Liver (tissue), 7 donors: ENCODE measurements at regions not wholly inside any gene's neighbourhood (a gene's known extent, or its start where the extent isn't known, plus 50 kb on each side); places are given as distances from the start of the nearest gene placed in this dataset.

Experiments used
- DNase-seq: peaks from one replicate; pipeline ENCODE4 v3.0.0-alpha.2; 2017; ENCODE audit warnings: low spot score
- H3K27ac ChIP-seq, 2 donors: one replicate each; pipeline ENCODE4 v1.7.0; 2013; ENCODE audit warnings: inconsistent platforms in 2 of 2, low read length in 2 of 2, control low read depth in 1 of 2, low read depth in 1 of 2, mild to moderate bottlenecking in 1 of 2
- H3K27me3 ChIP-seq, 4 donors: one replicate each; pipeline versions ENCODE4 v1.6.1 to v1.7.0; 2013; ENCODE audit warnings: low read length in 3 of 4, inconsistent platforms in 1 of 4, mild to moderate bottlenecking in 1 of 4, moderate library complexity in 1 of 4; ENCODE audit not compliant: control insufficient read depth in 4 of 4, insufficient read depth in 4 of 4
- H3K36me3 ChIP-seq, 4 donors: one replicate each; pipeline versions ENCODE4 v1.6.1 to v1.7.0; 2013; ENCODE audit warnings: low read length in 3 of 4, mild to moderate bottlenecking in 3 of 4, low read depth in 1 of 4, moderate library complexity in 1 of 4; ENCODE audit not compliant: control insufficient read depth in 4 of 4, insufficient read depth in 3 of 4
- H3K4me1 ChIP-seq, 4 donors: one replicate each; pipeline versions ENCODE4 v1.6.1 to v1.7.0; 2013; ENCODE audit warnings: low read length in 3 of 4, mild to moderate bottlenecking in 3 of 4, moderate library complexity in 1 of 4; ENCODE audit not compliant: control insufficient read depth in 4 of 4, insufficient read depth in 4 of 4
- H3K4me3 ChIP-seq, 3 donors: one replicate each; pipeline versions ENCODE4 v1.6.1 to v1.7.0; 2013; ENCODE audit warnings: low read length in 3 of 3, control low read depth in 1 of 3, low read depth in 1 of 3, mild to moderate bottlenecking in 1 of 3
- H3K9ac ChIP-seq, 2 donors: one replicate each; pipeline ENCODE4 v1.7.0; 2013; ENCODE audit warnings: low read length in 2 of 2, mild to moderate bottlenecking in 2 of 2, moderate library complexity in 2 of 2, control low read depth in 1 of 2, low read depth in 1 of 2
- H3K9me3 ChIP-seq, 4 donors: one replicate each; pipeline versions ENCODE4 v1.6.1 to v1.7.0; 2013; ENCODE audit warnings: low read length in 3 of 4; ENCODE audit not compliant: control insufficient read depth in 4 of 4
- ATF3 ChIP-seq: IDR thresholded peaks from 2 replicates; pipeline ENCODE4 v1.6.1; 2016; ENCODE audit warnings: antibody characterized with exemption
- EGR1 ChIP-seq, 2 donors: IDR thresholded peaks; 2 replicates each; pipeline ENCODE4 v1.6.1; 2016 to 2018; ENCODE audit warnings: antibody characterized with exemption in 2 of 2, low read depth in 2 of 2
- FOXA1 ChIP-seq: IDR thresholded peaks from 2 replicates; pipeline ENCODE4 v1.6.1; 2016; ENCODE audit warnings: antibody characterized with exemption
- FOXA2 ChIP-seq: IDR thresholded peaks from 2 replicates; pipeline ENCODE4 v1.6.1; 2016; ENCODE audit warnings: antibody characterized with exemption
- HNF4A ChIP-seq, 2 donors: conservative IDR thresholded peaks; 2 replicates each; pipeline ENCODE4 v1.6.1; 2016; ENCODE audit warnings: antibody characterized with exemption in 2 of 2, mild to moderate bottlenecking in 2 of 2
- HNF4G ChIP-seq: IDR thresholded peaks from 2 replicates; pipeline ENCODE4 v1.6.1; 2016; ENCODE audit warnings: antibody characterized with exemption
- JUND ChIP-seq, 2 donors: IDR thresholded peaks; 2 replicates each; pipeline ENCODE4 v1.6.1; 2016; ENCODE audit warnings: antibody characterized with exemption in 2 of 2
- NR2F2 ChIP-seq: IDR thresholded peaks from 2 replicates; pipeline ENCODE4 v1.6.1; 2016; ENCODE audit warnings: antibody characterized with exemption
- RAD21 ChIP-seq, 2 donors: IDR thresholded peaks; 2 replicates each; pipeline ENCODE4 v1.6.1; 2016; ENCODE audit warnings: antibody characterized with exemption in 2 of 2, mild to moderate bottlenecking in 2 of 2
- RXRA ChIP-seq, 2 donors: IDR thresholded peaks; 2 replicates each; pipeline ENCODE4 v1.6.1; 2017 to 2018; ENCODE audit warnings: antibody characterized with exemption in 2 of 2, mild to moderate bottlenecking in 1 of 2
- SP1 ChIP-seq: IDR thresholded peaks from 2 replicates; pipeline ENCODE4 v1.6.1; 2018; ENCODE audit warnings: antibody characterized with exemption, mild to moderate bottlenecking
- TAF1 ChIP-seq: conservative IDR thresholded peaks from 2 replicates; pipeline ENCODE4 v1.6.1; 2016; ENCODE audit warnings: antibody characterized with exemption, mild to moderate bottlenecking
- YY1 ChIP-seq: IDR thresholded peaks from 2 replicates; pipeline ENCODE4 v1.6.1; 2016; ENCODE audit warnings: antibody characterized with exemption, mild to moderate bottlenecking
- ZBTB33 ChIP-seq: IDR thresholded peaks from 2 replicates; pipeline ENCODE4 v1.6.1; 2016; ENCODE audit warnings: antibody characterized with exemption
- WGBS: extraction: QIAGEN DNeasy Blood & Tissue Kit; methylation state at CpG from one replicate; pipeline ENCODE4 v1.1.7; 2013; 5-methylcytosine and 5-hydroxymethylcytosine counted together
- donor health status: healthy.
- donor health status: healthy.
- donor health status: healthy.
- donor health status: healthy.

GRCh38 chr7:23915236-23915635 is 205.2 kb downstream of the STK31 start:
- DNase-seq: no peak
- H3K27me3 ChIP-seq: no peaks in the 10 kb centered on the region
- H3K27ac ChIP-seq: no peak overlapping the region
- H3K9ac ChIP-seq: no peak overlapping the region
- WGBS: 54% methylated on average over 5 of the region's 5 CpGs
- H3K4me1 ChIP-seq: no peaks in the 10 kb centered on the region
- H3K9me3 ChIP-seq: no peaks in the 10 kb centered on the region
- no peak overlapping the region for H3K4me3 ChIP-seq
- no peaks in the 10 kb centered on the region for H3K36me3 ChIP-seq
- TF ChIP-seq SP1: no peak
- TF ChIP-seq TAF1: no peak
- TF ChIP-seq HNF4A (conservative IDR thresholded peaks at IDR 0.05): no peak
- TF ChIP-seq RXRA (IDR thresholded peaks at IDR 0.05): no peak
- TF ChIP-seq FOXA2: no peak
- TF ChIP-seq HNF4G: no peak
- no peak for TF ChIP-seq RAD21 (IDR thresholded peaks at IDR 0.05)
- no peak for TF ChIP-seq EGR1 (IDR thresholded peaks at IDR 0.05; ENCODE audit: low read depth in 2 of 2)
- TF ChIP-seq JUND (IDR thresholded peaks at IDR 0.05): no peak
- no peak for TF ChIP-seq ZBTB33
- no peak for TF ChIP-seq ATF3
- no peak for TF ChIP-seq FOXA1
- no peak for TF ChIP-seq YY1
- TF ChIP-seq NR2F2: no peak

DNA sequence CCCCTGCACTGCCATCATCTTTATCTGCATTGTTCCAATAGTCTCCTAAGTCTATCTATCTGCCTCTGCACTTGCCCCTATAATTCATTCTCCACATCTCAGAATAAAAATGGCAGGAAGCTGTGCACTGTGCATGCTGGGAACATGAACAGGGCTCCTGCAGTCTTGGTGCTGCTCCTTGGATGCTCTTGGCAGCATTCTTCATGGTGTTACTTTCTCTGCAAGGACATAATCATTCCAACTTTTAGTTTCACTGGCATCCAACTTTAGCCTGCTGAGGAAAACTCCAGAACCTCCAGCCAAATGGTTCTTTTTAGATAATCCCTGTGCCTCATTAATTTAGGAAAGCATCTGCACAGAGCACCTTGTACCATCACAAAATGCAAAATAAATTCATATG is 208.3 kb downstream of the STK31 start:
- Histone ChIP-seq H3K9ac (no peak overlapping the region), H3K9me3 (no peaks in the 10 kb centered on the region), H3K27ac (no peak overlapping the region), H3K36me3 (no peaks in the 10 kb centered on the region), H3K4me1 (no peaks in the 10 kb centered on the region), H3K27me3 (no peaks in the 10 kb centered on the region), H3K4me3 (no peak overlapping the region)
- DNase-seq: no peak
- TF ChIP-seq HNF4G: no peak
- no peak for TF ChIP-seq TAF1
- TF ChIP-seq JUND (IDR thresholded peaks at IDR 0.05): no peak

- no peak overlapping the region for H3K9ac ChIP-seq
- no peak for DNase-seq
- H3K9me3 ChIP-seq: no peaks in the 10 kb centered on the region
- no peaks in the 10 kb centered on the region for H3K4me1 ChIP-seq
- TF ChIP-seq RAD21 (IDR thresholded peaks at IDR 0.05) (no peak), RXRA (IDR thresholded peaks at IDR 0.05) (no peak), JUND (IDR thresholded peaks at IDR 0.05) (no peak)
- H3K27me3 ChIP-seq: no peaks in the 10 kb centered on the region
- no peaks in the 10 kb centered on the region for H3K36me3 ChIP-seq
- H3K27ac ChIP-seq: no peak overlapping the region
- no peak overlapping the region for H3K4me3 ChIP-seq
These were observed 208.8 kb downstream of the STK31 start for GRCh38 chr7:23918856-23919255.

DNA sequence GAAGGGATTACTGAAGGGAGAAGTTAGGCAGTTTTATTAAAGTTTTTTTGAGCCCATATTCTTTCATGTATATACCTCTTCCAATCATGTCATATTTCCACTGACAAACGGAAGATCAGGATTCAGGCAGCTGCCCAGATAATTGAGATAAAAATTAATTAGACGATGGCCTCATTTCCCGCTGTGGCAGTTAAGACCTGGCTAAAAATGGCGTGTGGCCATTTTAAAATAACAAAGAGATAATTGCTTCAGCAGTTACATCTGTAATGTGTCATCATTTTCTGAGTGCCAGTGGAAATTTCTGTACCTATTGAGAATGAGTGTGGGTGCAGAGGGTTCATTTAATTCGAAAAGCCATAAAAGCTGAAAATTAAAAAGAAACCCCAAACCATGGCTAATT is 215.1 kb downstream of the STK31 start:
- 83% methylated on average over 5 of the region's 5 CpGs for WGBS
- no peaks in the 10 kb centered on the region for H3K36me3 ChIP-seq
- H3K27ac ChIP-seq: no peak overlapping the region
- no peaks in the 10 kb centered on the region for H3K4me1 ChIP-seq
- H3K9me3 ChIP-seq: no peaks in the 10 kb centered on the region
- no peak overlapping the region for H3K4me3 ChIP-seq
- no peaks in the 10 kb centered on the region for H3K27me3 ChIP-seq
- H3K9ac ChIP-seq: no peak overlapping the region
- no peak for DNase-seq
- TF ChIP-seq FOXA2: no peak
- TF ChIP-seq HNF4A (conservative IDR thresholded peaks at IDR 0.05): no peak
